Mesendoderm (in vitro differentiated cells): ENCODE measurements at regions not wholly inside any gene's neighbourhood (a gene's known extent, or its start where the extent isn't known, plus 50 kb on each side); places are given as distances from the start of the nearest gene placed in this dataset.

Experiments used
- DNase-seq: peaks from one replicate; pipeline ENCODE4 v3.0.0; 2013
- H2AK5ac ChIP-seq: 2 replicates; pipeline ENCODE4 v1.6.1; 2013; ENCODE audit warnings: low read length, inconsistent platforms
- H2BK120ac ChIP-seq: 2 replicates; pipeline ENCODE4 v1.6.1; 2013; ENCODE audit warnings: low read depth, mild to moderate bottlenecking, low read length, moderate library complexity, mixed read lengths
- H2BK15ac ChIP-seq: replicated peaks from 2 replicates; pipeline ENCODE4 v1.6.1; 2013; ENCODE audit warnings: low read depth, mild to moderate bottlenecking, moderate library complexity
- H2BK5ac ChIP-seq: 2 replicates; pipeline ENCODE4 v1.6.1; 2013; ENCODE audit warnings: low read length, inconsistent platforms
- H3K18ac ChIP-seq: 2 replicates; pipeline ENCODE4 v1.6.1; 2013; ENCODE audit warnings: mild to moderate bottlenecking, low read length, mixed read lengths
- H3K23ac ChIP-seq: one replicate; pipeline ENCODE4 v1.6.1; 2013; ENCODE audit warnings: low read length
- H3K27ac ChIP-seq: 2 replicates; pipeline ENCODE4 v1.5.1; 2013; ENCODE audit warnings: low read depth, mild to moderate bottlenecking, inconsistent platforms, low read length, moderate library complexity
- H3K27me3 ChIP-seq: 2 replicates; pipeline ENCODE4 v1.6.1; 2013; ENCODE audit warnings: low read length, control low read depth, mild to moderate bottlenecking, inconsistent platforms; ENCODE audit not compliant: insufficient read depth, poor library complexity
- H3K36me3 ChIP-seq: 2 replicates; pipeline ENCODE4 v1.6.1; 2013; ENCODE audit warnings: low read length, inconsistent platforms; ENCODE audit not compliant: control insufficient read depth, insufficient read depth
- H3K4ac ChIP-seq: one replicate; pipeline ENCODE4 v1.6.1; 2013; ENCODE audit warnings: low read depth, mild to moderate bottlenecking, low read length, moderate library complexity
- H3K4me1 ChIP-seq: 2 replicates; pipeline ENCODE4 v1.6.1; 2013; ENCODE audit warnings: low read depth, low read length, inconsistent platforms; ENCODE audit not compliant: control insufficient read depth
- H3K4me2 ChIP-seq: 2 replicates; pipeline ENCODE4 v1.6.1; 2013; ENCODE audit warnings: low read length
- H3K4me3 ChIP-seq: 2 replicates; pipeline ENCODE4 v1.5.1; 2013; ENCODE audit warnings: mild to moderate bottlenecking, low read length
- H3K56ac ChIP-seq: one replicate; pipeline ENCODE4 v1.6.1; 2013; ENCODE audit warnings: low read length
- H3K79me1 ChIP-seq: 2 replicates; pipeline ENCODE4 v1.6.1; 2013; ENCODE audit warnings: low read length, inconsistent platforms
- H3K79me2 ChIP-seq: 2 replicates; pipeline ENCODE4 v1.6.1; 2013; ENCODE audit warnings: mild to moderate bottlenecking, low read length; ENCODE audit not compliant: control insufficient read depth, insufficient read depth
- H3K9ac ChIP-seq: 2 replicates; pipeline ENCODE4 v1.6.1; 2013; ENCODE audit warnings: low read length, inconsistent platforms
- H4K5ac ChIP-seq: one replicate; pipeline ENCODE4 v1.6.1; 2013; ENCODE audit warnings: low read length
- H4K8ac ChIP-seq: one replicate; pipeline ENCODE4 v1.6.1; 2013; ENCODE audit warnings: low read depth, mild to moderate bottlenecking, control low read depth, low read length, moderate library complexity
- WGBS: extraction: QIAGEN DNeasy Blood & Tissue Kit; methylation state at CpG from one replicate; pipeline ENCODE4 v1.1.7; 2013; ENCODE audit warnings: low lambda C conversion rate, missing lambda C conversion rate; ENCODE audit not compliant: insufficient coverage; ENCODE audit errors: extremely low coverage; 5-methylcytosine and 5-hydroxymethylcytosine counted together

DNA sequence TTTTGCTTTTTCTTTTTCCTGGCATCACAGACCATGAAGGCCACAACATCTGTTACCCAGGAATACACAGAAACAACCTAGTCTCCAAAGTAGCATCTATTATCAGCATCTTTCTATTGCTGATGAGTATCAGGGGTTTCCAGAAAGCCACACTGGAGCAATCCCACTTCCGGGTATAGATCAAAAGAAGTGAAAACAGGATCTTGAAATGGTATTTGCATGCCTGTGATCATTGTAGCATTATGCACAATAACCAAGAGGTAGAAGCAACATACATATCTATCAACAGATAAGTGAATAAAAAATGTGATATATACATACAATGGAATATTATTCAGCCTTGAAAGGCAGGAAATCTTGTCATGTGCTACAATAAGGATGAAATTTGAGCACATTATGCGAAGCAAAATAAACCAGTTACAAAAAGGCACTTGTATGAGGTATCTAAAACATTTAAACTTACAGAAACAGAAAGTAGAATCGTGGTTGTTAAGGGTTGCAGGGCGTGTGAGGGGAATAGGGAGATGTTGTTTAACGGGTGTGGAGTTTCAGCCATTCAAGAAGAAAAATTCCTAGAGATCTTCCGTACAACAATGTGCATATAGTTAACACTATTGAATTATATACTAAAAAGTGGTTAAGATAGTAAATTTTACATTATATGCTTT lies 115.1 kb downstream of the KCNE4 start:
- DNase-seq: no peak
- H4K8ac ChIP-seq: no peak overlapping the region
- H2BK5ac ChIP-seq: no peak overlapping the region
- no peaks in the 10 kb centered on the region for H3K36me3 ChIP-seq
- no peak overlapping the region for H3K27ac ChIP-seq
- no peak overlapping the region for H3K9ac ChIP-seq
- H2BK15ac ChIP-seq: no peak overlapping the region
- no peak overlapping the region for H3K4me2 ChIP-seq
- H3K27me3 ChIP-seq: no peaks in the 10 kb centered on the region
- H3K4me1 ChIP-seq: no peaks in the 10 kb centered on the region
- H3K4me3 ChIP-seq: no peak overlapping the region
- no peak overlapping the region for H3K56ac ChIP-seq
- H3K18ac ChIP-seq: no peak overlapping the region
- 100% methylated on average over 2 of the region's 6 CpGs for WGBS
- no peaks in the 10 kb centered on the region for H3K79me1 ChIP-seq
- H4K5ac ChIP-seq: no peak overlapping the region
- no peak overlapping the region for H3K4ac ChIP-seq
- no peak overlapping the region for H2BK120ac ChIP-seq
- no peak overlapping the region for H3K23ac ChIP-seq
- no peak overlapping the region for H2AK5ac ChIP-seq
- no peaks in the 10 kb centered on the region for H3K79me2 ChIP-seq

DNA sequence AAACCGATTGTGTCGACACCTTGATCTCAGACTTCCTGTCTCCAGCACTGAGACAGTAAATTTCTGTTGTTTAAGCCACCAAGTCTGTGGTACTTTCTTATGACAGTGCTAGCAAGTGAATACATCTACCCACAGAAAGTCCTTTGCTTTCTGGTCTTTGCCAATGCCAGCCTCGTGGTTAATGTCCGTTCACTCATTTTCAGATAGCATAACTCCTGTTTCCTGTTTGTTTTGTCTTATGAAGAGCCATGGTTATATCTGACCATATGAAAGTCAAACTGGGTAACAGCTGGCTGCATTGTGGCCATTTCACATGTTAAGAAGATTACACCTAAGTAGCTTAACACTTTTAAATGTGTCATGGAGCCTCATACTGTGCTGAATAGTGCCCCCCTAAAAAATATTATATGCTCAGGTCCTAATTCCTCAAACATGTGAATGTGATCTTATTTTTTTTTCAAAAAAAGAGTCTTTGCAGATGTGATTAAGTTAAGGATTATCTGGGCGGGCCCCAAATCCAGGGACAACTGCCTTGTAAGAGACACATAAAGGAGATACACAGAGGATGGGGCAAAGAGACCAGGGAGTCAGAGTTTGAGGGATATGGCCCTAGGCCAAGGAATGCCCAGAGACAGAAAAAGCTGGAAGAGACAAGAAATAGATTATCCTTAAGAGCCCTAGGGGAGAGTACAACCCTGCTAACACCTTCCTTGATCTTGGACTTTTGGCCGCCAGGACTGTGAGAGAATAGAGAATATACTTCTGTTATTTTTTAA lies 118.0 kb downstream of the KCNE4 start:
- H2BK120ac ChIP-seq: no peak overlapping the region
- no CpG with 5 or more reads among the region's 6 CpGs for WGBS
- no peaks in the 10 kb centered on the region for H3K79me1 ChIP-seq

DNA sequence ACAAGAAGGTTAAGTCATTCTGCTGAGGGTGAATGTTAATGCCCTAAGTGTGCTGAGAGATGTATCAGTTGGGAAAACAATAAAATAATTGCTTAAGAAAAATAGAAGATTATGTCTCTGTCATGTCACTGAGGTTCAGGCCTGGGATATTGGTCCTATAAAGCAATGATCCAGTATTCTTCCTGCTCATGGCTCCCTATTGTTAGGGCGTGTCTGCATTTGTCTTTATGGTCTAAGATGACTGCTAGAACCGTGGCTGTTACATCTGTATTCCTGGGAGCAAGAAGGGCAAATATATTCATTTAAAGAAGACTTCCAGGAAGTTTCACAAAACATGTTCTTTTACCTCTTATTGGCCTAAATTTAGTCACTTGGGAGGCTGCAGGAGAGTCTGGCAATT lies 125.0 kb downstream of the KCNE4 start:
- H3K79me1 ChIP-seq: no peaks in the 10 kb centered on the region
- H3K4ac ChIP-seq: no peak overlapping the region
- no peak overlapping the region for H3K27ac ChIP-seq
- no peak overlapping the region for H3K18ac ChIP-seq
- no peak overlapping the region for H4K5ac ChIP-seq
- DNase-seq: no peak
- no peak overlapping the region for H2BK120ac ChIP-seq
- no peak overlapping the region for H3K4me2 ChIP-seq
- no peaks in the 10 kb centered on the region for H3K79me2 ChIP-seq
- no peaks in the 10 kb centered on the region for H3K36me3 ChIP-seq
- no peaks in the 10 kb centered on the region for H3K27me3 ChIP-seq
- no peak overlapping the region for H2AK5ac ChIP-seq
- no CpG with 5 or more reads among the region's 2 CpGs for WGBS
- H3K4me1 ChIP-seq: no peaks in the 10 kb centered on the region
- H3K9ac ChIP-seq: no peak overlapping the region
- H3K4me3 ChIP-seq: no peak overlapping the region
- no peak overlapping the region for H3K23ac ChIP-seq
- no peak overlapping the region for H3K56ac ChIP-seq
- H2BK5ac ChIP-seq: no peak overlapping the region
- H2BK15ac ChIP-seq: no peak overlapping the region
- no peak overlapping the region for H4K8ac ChIP-seq

More for the DNA sequence above, 118.0 kb downstream of the KCNE4 start:
- Histone ChIP-seq H3K4ac (no peak overlapping the region), H3K36me3 (no peaks in the 10 kb centered on the region), H3K9ac (no peak overlapping the region), H3K27ac (no peak overlapping the region), H3K18ac (no peak overlapping the region), H3K23ac (no peak overlapping the region), H4K8ac (no peak overlapping the region), H3K27me3 (no peaks in the 10 kb centered on the region), H3K56ac (no peak overlapping the region), H2BK5ac (no peak overlapping the region), H3K4me3 (no peak overlapping the region), H2BK15ac (no peak overlapping the region), H3K79me2 (no peaks in the 10 kb centered on the region), H4K5ac (no peak overlapping the region), H3K4me2 (no peak overlapping the region), H3K4me1 (no peaks in the 10 kb centered on the region), H2AK5ac (no peak overlapping the region)
- DNase-seq: no peak

DNA sequence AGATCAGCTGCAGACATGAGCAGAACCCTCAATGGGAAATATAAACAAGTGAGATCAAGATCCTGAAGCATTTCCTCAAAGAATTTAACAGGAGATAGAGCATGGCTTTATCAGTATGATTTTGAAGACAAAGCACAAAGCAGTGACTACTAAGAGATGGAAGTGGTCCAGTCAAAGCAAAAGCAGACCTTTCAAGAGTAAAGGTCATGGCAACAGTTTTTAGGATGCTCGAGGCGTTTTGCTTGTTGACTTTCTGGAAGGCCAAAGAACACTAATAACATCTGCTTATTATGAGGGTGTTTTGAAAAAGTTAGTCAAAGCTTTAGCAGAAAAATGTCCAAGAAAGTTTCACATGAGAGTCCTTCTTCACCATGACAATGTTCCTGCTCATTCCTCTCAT lies 128.5 kb downstream of the KCNE4 start:
- H2BK15ac ChIP-seq: no peak overlapping the region
- no peaks in the 10 kb centered on the region for H3K4me1 ChIP-seq
- WGBS: no CpG with 5 or more reads among the region's 2 CpGs
- no peak overlapping the region for H3K4ac ChIP-seq
- no peak overlapping the region for H3K18ac ChIP-seq
- H3K27me3 ChIP-seq: no peaks in the 10 kb centered on the region
- H2AK5ac ChIP-seq: no peak overlapping the region
- no peak overlapping the region for H4K8ac ChIP-seq
- no peak overlapping the region for H3K9ac ChIP-seq
- no peak overlapping the region for H2BK120ac ChIP-seq
- H3K36me3 ChIP-seq: no peaks in the 10 kb centered on the region
- no peak overlapping the region for H3K23ac ChIP-seq
- H4K5ac ChIP-seq: no peak overlapping the region
- H3K56ac ChIP-seq: no peak overlapping the region
- no peak for DNase-seq
- no peak overlapping the region for H3K4me3 ChIP-seq
- H2BK5ac ChIP-seq: no peak overlapping the region
- H3K4me2 ChIP-seq: no peak overlapping the region
- H3K79me2 ChIP-seq: no peaks in the 10 kb centered on the region
- H3K27ac ChIP-seq: no peak overlapping the region
- no peaks in the 10 kb centered on the region for H3K79me1 ChIP-seq

DNA sequence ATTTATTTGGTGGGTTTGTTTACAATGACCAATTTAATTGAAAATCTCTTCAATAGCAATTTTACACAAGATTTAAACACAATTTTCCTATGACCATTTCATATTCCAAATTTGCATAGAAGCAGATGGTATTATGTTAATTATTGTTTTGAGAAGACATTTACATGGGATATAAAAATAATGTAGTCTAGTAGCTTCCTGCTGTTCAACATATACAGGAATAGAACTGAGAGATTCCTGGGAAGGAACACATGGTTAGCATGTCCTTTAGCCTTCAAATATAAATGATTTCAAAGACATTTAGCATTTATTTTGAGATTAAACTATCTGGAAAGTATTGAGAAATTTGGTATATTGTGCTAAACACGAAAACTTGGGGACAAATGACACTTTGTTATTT lies 129.6 kb downstream of the KCNE4 start:
- Histone ChIP-seq H2AK5ac (no peak overlapping the region), H4K8ac (no peak overlapping the region), H3K18ac (no peak overlapping the region), H2BK5ac (no peak overlapping the region), H2BK120ac (no peak overlapping the region), H3K4ac (no peak overlapping the region), H3K9ac (no peak overlapping the region), H3K56ac (no peak overlapping the region), H3K4me2 (no peak overlapping the region), H3K4me1 (no peaks in the 10 kb centered on the region), H3K79me1 (no peaks in the 10 kb centered on the region), H3K27ac (no peak overlapping the region), H2BK15ac (no peak overlapping the region), H3K79me2 (no peaks in the 10 kb centered on the region), H4K5ac (no peak overlapping the region), H3K23ac (no peak overlapping the region), H3K36me3 (no peaks in the 10 kb centered on the region), H3K4me3 (no peak overlapping the region), H3K27me3 (no peaks in the 10 kb centered on the region)
- WGBS: 100% methylated on average over 1 of the region's 1 CpG
- no peak for DNase-seq
